ENCODE measurements at regions not wholly inside any gene's neighbourhood (a gene's known extent, or its start where the extent isn't known, plus 50 kb on each side); places are given as distances from the start of the nearest gene placed in this dataset.

- no peak for TF ChIP-seq CTCF (IDR thresholded peaks at IDR 0.05 in 2 of 3, conservative IDR thresholded peaks at IDR 0.05 in 1 of 3; ENCODE audit: borderline replicate concordance in 1 of 3, insufficient read depth in 1 of 3, low read depth in 2 of 3, low read length in 2 of 3)
- no peak for TF ChIP-seq POLR2A (IDR thresholded peaks at IDR 0.05; ENCODE audit: borderline replicate concordance, extremely low read depth, insufficient read depth, insufficient read length)
- TF ChIP-seq EZH2phosphoT487 (IDR thresholded peaks at IDR 0.05; ENCODE audit: borderline replicate concordance) = no peak
- TF ChIP-seq YY1 (IDR thresholded peaks at IDR 0.05; ENCODE audit: extremely low read depth, insufficient replicate concordance, low read depth, low read length) = no peak
- TF ChIP-seq ZNF274 (IDR thresholded peaks at IDR 0.05; ENCODE audit: low read depth, low read length) = no peak
- TF ChIP-seq CEBPB (IDR thresholded peaks at IDR 0.05; ENCODE audit: low read depth) = no peak
- no peak for TF ChIP-seq ELF1 (IDR thresholded peaks at IDR 0.05; ENCODE audit: borderline replicate concordance, low read depth)
- no peak for TF ChIP-seq EZH2 (IDR thresholded peaks at IDR 0.05)
- no peak for TF ChIP-seq ATF3 (IDR thresholded peaks at IDR 0.05)
- no peak for TF ChIP-seq POLR2AphosphoS5 (IDR thresholded peaks at IDR 0.05; ENCODE audit: low read depth, low read length)
- TF ChIP-seq TCF7L2 (IDR thresholded peaks at IDR 0.05; ENCODE audit: borderline replicate concordance, extremely low read depth, insufficient read depth, insufficient read length) = no peak
- TF ChIP-seq FOSL1 (IDR thresholded peaks at IDR 0.05; ENCODE audit: low read depth) = no peak
- no peak for TF ChIP-seq ZFX (IDR thresholded peaks at IDR 0.05)
- no peak for TF ChIP-seq MAX (IDR thresholded peaks at IDR 0.05)
These were observed 142.9 kb upstream of the LNX1 start for GRCh38 chr4:53734182-53734581.

Measured in HCT116 (cell line).